ENCODE measurements at regions not wholly inside any gene's neighbourhood (a gene's known extent, or its start where the extent isn't known, plus 50 kb on each side); places are given as distances from the start of the nearest gene placed in this dataset.

DNA sequence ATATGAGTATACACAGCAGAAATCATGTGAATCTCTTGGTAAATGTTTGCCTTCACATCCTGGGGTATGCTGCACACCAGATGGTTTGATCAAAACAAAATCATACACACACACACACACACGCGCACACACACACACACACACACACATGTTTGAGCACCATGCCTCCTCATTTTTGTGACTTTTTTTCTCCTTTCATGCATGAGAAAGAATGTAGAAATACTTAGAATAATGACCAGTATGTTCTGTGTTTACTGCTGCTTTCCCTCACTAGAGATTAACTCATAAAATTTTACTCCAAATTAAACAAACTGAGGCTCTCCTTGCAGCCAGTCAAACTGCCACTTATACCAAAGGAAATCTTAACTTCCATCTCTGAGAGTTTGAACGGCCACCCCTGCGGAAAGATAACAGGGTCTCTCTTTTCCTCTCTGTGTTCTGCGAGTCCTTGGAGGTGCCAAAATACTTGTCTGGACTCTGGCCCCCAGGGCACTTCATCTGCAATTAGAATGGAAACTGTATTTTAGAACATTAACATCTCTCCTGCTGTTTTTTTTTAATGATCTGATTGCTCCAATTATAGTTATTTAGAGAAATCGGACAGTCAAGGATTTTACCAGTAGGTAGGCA is 320.8 kb upstream of the NFE2L3 start:
- CTCF ChIA-PET = no interaction called here
- POLR2A ChIA-PET = no interaction called here
- no peak for DNase-seq (ENCODE audit: extremely low spot score)
- TF ChIP-seq, protein P1, sequence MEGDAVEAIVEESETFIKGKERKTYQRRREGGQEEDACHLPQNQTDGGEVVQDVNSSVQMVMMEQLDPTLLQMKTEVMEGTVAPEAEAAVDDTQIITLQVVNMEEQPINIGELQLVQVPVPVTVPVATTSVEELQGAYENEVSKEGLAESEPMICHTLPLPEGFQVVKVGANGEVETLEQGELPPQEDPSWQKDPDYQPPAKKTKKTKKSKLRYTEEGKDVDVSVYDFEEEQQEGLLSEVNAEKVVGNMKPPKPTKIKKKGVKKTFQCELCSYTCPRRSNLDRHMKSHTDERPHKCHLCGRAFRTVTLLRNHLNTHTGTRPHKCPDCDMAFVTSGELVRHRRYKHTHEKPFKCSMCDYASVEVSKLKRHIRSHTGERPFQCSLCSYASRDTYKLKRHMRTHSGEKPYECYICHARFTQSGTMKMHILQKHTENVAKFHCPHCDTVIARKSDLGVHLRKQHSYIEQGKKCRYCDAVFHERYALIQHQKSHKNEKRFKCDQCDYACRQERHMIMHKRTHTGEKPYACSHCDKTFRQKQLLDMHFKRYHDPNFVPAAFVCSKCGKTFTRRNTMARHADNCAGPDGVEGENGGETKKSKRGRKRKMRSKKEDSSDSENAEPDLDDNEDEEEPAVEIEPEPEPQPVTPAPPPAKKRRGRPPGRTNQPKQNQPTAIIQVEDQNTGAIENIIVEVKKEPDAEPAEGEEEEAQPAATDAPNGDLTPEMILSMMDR (IDR thresholded peaks at IDR 0.05; ENCODE audit: control extremely low read depth, extremely low read depth, low read depth, missing control alignments) = no peak

GRCh38 chr7:25831831-25832411 is 320.1 kb upstream of the NFE2L3 start:
- POLR2A ChIA-PET = no interaction called here
- no peak for DNase-seq (ENCODE audit: extremely low spot score)
- TF ChIP-seq, protein P1 (IDR thresholded peaks at IDR 0.05; ENCODE audit: control extremely low read depth, extremely low read depth, low read depth, missing control alignments) = no peak
- CTCF ChIA-PET = no interaction called here

GRCh38 chr7:25832456-25832855 is 319.5 kb upstream of the NFE2L3 start:
- DNase-seq (ENCODE audit: extremely low spot score) = no peak
- POLR2A ChIA-PET = no interaction called here
- CTCF ChIA-PET = no interaction called here
- TF ChIP-seq, protein P1 (IDR thresholded peaks at IDR 0.05; ENCODE audit: control extremely low read depth, extremely low read depth, low read depth, missing control alignments) = no peak

- TF ChIP-seq, protein P1 (IDR thresholded peaks at IDR 0.05; ENCODE audit: control extremely low read depth, extremely low read depth, low read depth, missing control alignments) = no peak
- ChIA-PET POLR2A (no interaction called here), CTCF (interaction anchor here (0.9 kb wide), 1 partner anchor 21 kb away, joined by 4 read pairs; no protein-coding TSS in a partner anchor)
- no peak for DNase-seq (ENCODE audit: extremely low spot score)
Measured at GRCh38 chr7:25832929-25833328, 319.1 kb upstream of the NFE2L3 start.

GRCh38 chr7:25834050-25834449 is 317.9 kb upstream of the NFE2L3 start:
- ChIA-PET POLR2A (no interaction called here), CTCF (interaction anchor here (1.1 kb wide), 1 partner anchor 13 kb away, joined by 3 read pairs; no protein-coding TSS in a partner anchor)
- no peak for DNase-seq (ENCODE audit: extremely low spot score)
- TF ChIP-seq, protein P1 (IDR thresholded peaks at IDR 0.05; ENCODE audit: control extremely low read depth, extremely low read depth, low read depth, missing control alignments) = no peak

- no peak for DNase-seq (ENCODE audit: extremely low spot score)
- POLR2A ChIA-PET = no interaction called here
- CTCF ChIA-PET = interaction anchor here (1.2 to 2.0 kb wide), 2 partner anchors 13 to 16 kb away, joined by 4 to 5 read pairs; no protein-coding TSS in a partner anchor
- TF ChIP-seq, protein P1 (IDR thresholded peaks at IDR 0.05; ENCODE audit: control extremely low read depth, extremely low read depth, low read depth, missing control alignments) = no peak
Measured at GRCh38 chr7:25835197-25835596, 316.8 kb upstream of the NFE2L3 start.

Data from GM10248 (cell line).